GM12864 (cell line): ENCODE measurements at regions not wholly inside any gene's neighbourhood (a gene's known extent, or its start where the extent isn't known, plus 50 kb on each side); places are given as distances from the start of the nearest gene placed in this dataset.
"Not testable (repeated sequence)": the region's sequence is repeated elsewhere in the genome, so short reads cannot be mapped to it uniquely, and the experiment has no call there.

Experiments
- DNase-seq: peaks from one replicate; pipeline ENCODE4 v3.0.0-alpha.2; 2011; ENCODE audit warnings: low read depth
- H3K4me3 ChIP-seq: 2 replicates; pipeline ENCODE4 v1.5.1; 2011; ENCODE audit warnings: mild to moderate bottlenecking, low read depth, low read length, control low read depth
- CTCF ChIP-seq: IDR thresholded peaks from 2 replicates; pipeline ENCODE4 v1.5.1; 2011; ENCODE audit warnings: low read depth, mild to moderate bottlenecking, moderate library complexity, low read length, control low read depth, inconsistent platforms; ENCODE audit errors: missing control alignments

GRCh38 chr5:155556700-155557099 is 543.1 kb downstream of the KIF4B start:
- no peak for DNase-seq
- TF ChIP-seq CTCF: no peak
- H3K4me3 ChIP-seq: no peak overlapping the region

GRCh38 chr5:155562158-155562557 is 548.6 kb downstream of the KIF4B start:
- H3K4me3 ChIP-seq: no peak overlapping the region
- no peak for DNase-seq
- TF ChIP-seq CTCF: no peak

- no peak overlapping the region for H3K4me3 ChIP-seq
- no peak for DNase-seq
- no peak for TF ChIP-seq CTCF
Measured at GRCh38 chr5:155564541-155564940, 551.0 kb downstream of the KIF4B start.

- TF ChIP-seq CTCF: no peak
- no peak for DNase-seq
Measured at GRCh38 chr5:155575861-155576260, 562.3 kb downstream of the KIF4B start.

GRCh38 chr5:155586808-155587207 is 573.3 kb downstream of the KIF4B start:
- DNase-seq, H3K4me3 ChIP-seq: not testable (repeated sequence)

More at GRCh38 chr5:155575861-155576260, 562.3 kb downstream of the KIF4B start:
- no peak overlapping the region for H3K4me3 ChIP-seq

GRCh38 chr5:155587458-155587857 is 573.9 kb downstream of the KIF4B start:
- no peak for TF ChIP-seq CTCF
- no peak for DNase-seq

GRCh38 chr5:155591273-155591672 is 577.7 kb downstream of the KIF4B start:
- no peak for TF ChIP-seq CTCF
- no peak for DNase-seq
- no peak overlapping the region for H3K4me3 ChIP-seq

More at GRCh38 chr5:155587458-155587857, 573.9 kb downstream of the KIF4B start:
- H3K4me3 ChIP-seq: no peak overlapping the region
